ENCODE measurements at regions not wholly inside any gene's neighbourhood (a gene's known extent, or its start where the extent isn't known, plus 50 kb on each side); places are given as distances from the start of the nearest gene placed in this dataset.
"Not testable (repeated sequence)": the region's sequence is repeated elsewhere in the genome, so short reads cannot be mapped to it uniquely, and the experiment has no call there.

DNA sequence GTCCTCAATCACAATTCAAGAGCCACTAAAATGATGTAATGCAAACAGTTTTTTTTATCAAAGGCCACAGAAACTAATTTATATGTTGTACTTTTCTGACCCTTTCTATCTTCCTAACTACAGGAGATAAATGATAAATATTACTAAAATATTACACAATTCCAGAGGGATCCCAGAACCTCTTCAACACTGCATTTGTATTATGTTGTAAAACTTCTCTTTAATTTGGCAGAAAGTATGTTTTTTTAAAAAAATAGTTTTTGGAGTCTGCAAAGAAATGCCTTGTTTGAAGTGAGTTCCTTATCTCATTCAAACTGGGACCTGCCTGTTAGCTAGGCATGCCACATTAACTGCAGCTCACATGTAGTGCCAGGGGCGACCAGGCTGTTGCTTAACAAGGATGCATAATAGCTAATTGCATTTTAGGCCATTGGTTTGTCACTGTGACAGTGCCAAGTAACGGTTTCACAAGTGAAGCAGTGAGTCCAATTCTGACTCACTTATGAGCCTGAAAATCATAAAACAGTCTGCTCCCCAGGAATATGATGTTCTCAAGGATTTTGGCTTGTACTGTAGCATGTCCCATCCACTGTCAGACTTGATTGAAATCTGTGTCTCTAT, 266.9 kb downstream of the KTN1 start:
- H3K4me3 ChIP-seq (ENCODE audit: low read depth, low read length) = peak overlapping the region; percentile 17; the same call in 1 of the 2 replicates
- peak overlapping the region; percentile 85 for H3K27ac ChIP-seq (ENCODE audit: low read depth, low read length)
- no peaks in the 10 kb centered on the region for H3K36me3 ChIP-seq (ENCODE audit: insufficient read depth, low read length)
- H3K4me1 ChIP-seq (ENCODE audit: control insufficient read depth, insufficient read depth, low read length, unreplicated experiment) = peaks cover 33% of the 10 kb centered on the region
- no peaks in the 10 kb centered on the region for H3K79me2 ChIP-seq (ENCODE audit: control insufficient read depth, insufficient read depth, low read length, unreplicated experiment)
- no peaks in the 10 kb centered on the region for H3K27me3 ChIP-seq (ENCODE audit: insufficient read depth, low read length)
- H2AFZ ChIP-seq (ENCODE audit: low read length, unreplicated experiment) = no peak overlapping the region

DNA sequence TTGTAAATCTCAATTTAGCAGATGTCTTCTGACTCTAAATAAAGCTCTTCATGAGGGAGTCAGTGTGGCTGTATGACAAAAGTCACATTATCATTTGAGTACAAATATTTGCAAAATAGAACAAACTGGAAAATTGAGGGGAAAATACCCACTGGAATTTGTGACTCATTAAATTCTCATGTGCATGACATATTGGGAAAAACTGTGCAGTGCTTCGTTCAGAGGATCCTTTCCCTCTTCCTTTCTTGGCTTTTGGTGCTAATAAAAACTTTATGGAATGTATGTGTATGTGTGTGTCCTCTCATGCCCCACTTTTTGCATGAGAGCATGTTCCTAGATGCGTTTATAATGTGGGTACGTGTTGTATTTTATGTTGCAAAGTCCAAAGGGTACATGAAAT, 267.8 kb downstream of the KTN1 start:
- Histone ChIP-seq H2AFZ (ENCODE audit: low read length, unreplicated experiment) (no peak overlapping the region), H3K27me3 (ENCODE audit: insufficient read depth, low read length) (no peaks in the 10 kb centered on the region), H3K4me3 (ENCODE audit: low read depth, low read length) (no peak overlapping the region; the same call in 1 of the 2 replicates), H3K27ac (ENCODE audit: low read depth, low read length) (peak overlapping the region; percentile 85), H3K36me3 (ENCODE audit: insufficient read depth, low read length) (no peaks in the 10 kb centered on the region), H3K79me2 (ENCODE audit: control insufficient read depth, insufficient read depth, low read length, unreplicated experiment) (no peaks in the 10 kb centered on the region), H3K4me1 (ENCODE audit: control insufficient read depth, insufficient read depth, low read length, unreplicated experiment) (peaks cover 33% of the 10 kb centered on the region)

DNA sequence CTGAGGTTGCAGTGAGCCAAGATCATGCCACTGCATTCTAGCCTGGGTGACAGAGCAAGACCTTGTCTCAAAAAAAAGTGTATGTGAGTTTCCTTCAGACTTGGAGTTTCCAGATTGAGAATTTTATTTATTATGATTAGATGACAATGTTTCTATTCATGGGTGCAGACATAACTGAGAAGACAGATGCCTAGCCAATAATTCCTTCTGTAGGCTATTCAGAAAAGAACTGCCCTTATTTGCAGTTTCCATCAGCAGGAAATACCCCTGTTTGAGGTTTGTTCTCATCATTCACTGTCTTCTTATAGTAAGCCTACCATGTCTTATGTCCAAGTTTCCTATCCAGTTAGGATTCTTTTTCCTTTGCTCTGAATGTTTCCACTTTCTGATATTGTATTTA, 269.0 kb downstream of the KTN1 start:
- Histone ChIP-seq H3K27me3 (ENCODE audit: insufficient read depth, low read length) (no peaks in the 10 kb centered on the region), H3K27ac (ENCODE audit: low read depth, low read length) (no peak overlapping the region), H3K79me2 (ENCODE audit: control insufficient read depth, insufficient read depth, low read length, unreplicated experiment) (no peaks in the 10 kb centered on the region), H3K4me3 (ENCODE audit: low read depth, low read length) (no peak overlapping the region), H3K36me3 (ENCODE audit: insufficient read depth, low read length) (no peaks in the 10 kb centered on the region), H2AFZ (ENCODE audit: low read length, unreplicated experiment) (no peak overlapping the region), H3K4me1 (ENCODE audit: control insufficient read depth, insufficient read depth, low read length, unreplicated experiment) (peaks cover 33% of the 10 kb centered on the region)

DNA sequence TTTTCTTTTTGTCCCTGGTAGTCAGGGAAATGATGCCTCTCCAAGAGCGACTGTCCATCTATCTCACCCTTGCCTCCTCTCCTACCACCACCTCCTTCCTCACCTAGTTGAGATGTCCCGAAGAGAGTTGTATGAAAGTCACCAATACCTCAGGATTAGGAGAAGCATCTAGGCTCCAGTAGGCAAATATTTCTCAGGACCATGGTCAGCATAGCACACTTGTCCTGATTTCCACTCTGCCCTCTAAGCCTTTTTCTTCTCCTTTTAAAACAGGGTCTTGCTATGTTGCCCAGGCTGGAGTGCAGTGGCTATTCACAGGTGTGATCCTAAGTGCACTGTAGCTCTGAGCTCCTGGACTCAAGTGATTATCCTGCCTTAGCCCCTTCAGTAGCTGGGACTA, 268.4 kb upstream of the PELI2 start:
- H3K27ac ChIP-seq (ENCODE audit: low read depth, low read length) = no peak overlapping the region
- H3K4me3 ChIP-seq (ENCODE audit: low read depth, low read length) = no peak overlapping the region
- peaks cover 33% of the 10 kb centered on the region for H3K4me1 ChIP-seq (ENCODE audit: control insufficient read depth, insufficient read depth, low read length, unreplicated experiment)
- H3K36me3 ChIP-seq (ENCODE audit: insufficient read depth, low read length) = no peaks in the 10 kb centered on the region
- H3K79me2 ChIP-seq (ENCODE audit: control insufficient read depth, insufficient read depth, low read length, unreplicated experiment) = no peaks in the 10 kb centered on the region
- H2AFZ ChIP-seq (ENCODE audit: low read length, unreplicated experiment) = no peak overlapping the region
- H3K27me3 ChIP-seq (ENCODE audit: insufficient read depth, low read length) = no peaks in the 10 kb centered on the region

DNA sequence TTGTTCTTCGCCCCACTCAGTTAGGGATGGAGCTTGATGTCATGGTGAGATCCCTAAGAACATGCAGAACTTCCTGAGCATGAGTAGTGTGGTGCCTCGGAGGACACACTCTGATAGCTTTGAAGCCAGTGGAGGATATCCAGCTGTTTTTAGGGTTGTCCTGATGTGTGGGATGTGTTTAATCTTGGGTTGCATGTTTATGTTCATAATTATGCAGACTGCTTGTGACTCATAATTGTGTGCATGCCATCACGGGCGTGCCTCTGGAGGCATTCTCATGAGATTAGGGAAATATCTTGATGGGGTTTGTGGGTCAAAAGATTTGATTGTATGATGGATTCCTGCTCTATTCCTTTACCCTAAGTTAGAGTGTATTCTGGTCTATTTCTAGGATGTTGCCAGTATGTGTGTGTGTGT, 267.4 kb upstream of the PELI2 start:
- Histone ChIP-seq H3K4me3 (ENCODE audit: low read depth, low read length) (no peak overlapping the region), H3K36me3 (ENCODE audit: insufficient read depth, low read length) (no peaks in the 10 kb centered on the region), H2AFZ (ENCODE audit: low read length, unreplicated experiment) (peak overlapping the region; percentile 42), H3K27ac (ENCODE audit: low read depth, low read length) (no peak overlapping the region), H3K79me2 (ENCODE audit: control insufficient read depth, insufficient read depth, low read length, unreplicated experiment) (no peaks in the 10 kb centered on the region), H3K27me3 (ENCODE audit: insufficient read depth, low read length) (no peaks in the 10 kb centered on the region), H3K4me1 (ENCODE audit: control insufficient read depth, insufficient read depth, low read length, unreplicated experiment) (peaks cover 33% of the 10 kb centered on the region)

DNA sequence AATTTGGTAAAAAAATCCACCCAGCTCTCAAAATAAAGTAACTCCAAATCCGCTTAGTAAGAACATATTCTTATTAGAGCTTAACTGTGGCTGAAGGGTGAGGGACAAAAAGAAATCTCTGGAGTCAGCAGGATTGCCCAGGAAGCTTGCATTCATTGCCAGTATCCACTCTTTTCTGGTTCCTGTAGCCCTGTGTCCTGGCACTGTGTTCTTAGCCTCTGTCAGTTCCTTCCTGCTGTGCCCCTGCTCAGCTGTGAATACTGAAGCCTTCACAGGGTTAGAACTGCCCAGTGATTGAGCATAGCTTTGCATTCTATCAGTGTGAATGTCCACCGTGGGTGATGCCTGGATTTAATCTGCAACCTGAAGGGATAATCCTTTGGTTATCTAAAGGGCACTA, 266.9 kb upstream of the PELI2 start:
- H3K27ac ChIP-seq (ENCODE audit: low read depth, low read length) = no peak overlapping the region
- H3K4me3 ChIP-seq (ENCODE audit: low read depth, low read length) = no peak overlapping the region
- H2AFZ ChIP-seq (ENCODE audit: low read length, unreplicated experiment) = peak overlapping the region; percentile 42
- no peaks in the 10 kb centered on the region for H3K27me3 ChIP-seq (ENCODE audit: insufficient read depth, low read length)
- no peaks in the 10 kb centered on the region for H3K36me3 ChIP-seq (ENCODE audit: insufficient read depth, low read length)
- H3K4me1 ChIP-seq (ENCODE audit: control insufficient read depth, insufficient read depth, low read length, unreplicated experiment) = peaks cover 33% of the 10 kb centered on the region
- H3K79me2 ChIP-seq (ENCODE audit: control insufficient read depth, insufficient read depth, low read length, unreplicated experiment) = no peaks in the 10 kb centered on the region

DNA sequence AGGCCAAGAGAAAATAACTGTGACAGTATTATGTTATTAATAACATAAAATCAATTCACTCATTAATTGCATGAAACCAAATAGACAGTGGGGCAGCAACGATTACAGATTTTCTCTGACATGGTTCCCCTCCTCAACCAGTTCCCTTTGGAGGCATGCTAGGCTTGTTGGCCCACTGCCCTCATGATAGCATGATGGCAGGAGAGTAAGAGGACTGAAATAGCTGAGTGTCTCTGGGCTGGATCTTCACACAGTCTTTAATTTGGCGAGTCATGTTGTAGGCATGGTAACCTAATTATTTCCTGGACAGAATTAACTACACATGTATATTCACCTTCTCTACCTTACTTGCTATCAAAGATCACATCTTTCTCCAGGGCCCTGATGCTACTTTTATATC, 266.2 kb upstream of the PELI2 start:
- no peak overlapping the region for H3K27ac ChIP-seq (ENCODE audit: low read depth, low read length)
- no peak overlapping the region for H2AFZ ChIP-seq (ENCODE audit: low read length, unreplicated experiment)
- H3K4me1 ChIP-seq (ENCODE audit: control insufficient read depth, insufficient read depth, low read length, unreplicated experiment) = peaks cover 26% of the 10 kb centered on the region
- H3K79me2 ChIP-seq (ENCODE audit: control insufficient read depth, insufficient read depth, low read length, unreplicated experiment) = no peaks in the 10 kb centered on the region
- no peaks in the 10 kb centered on the region for H3K36me3 ChIP-seq (ENCODE audit: insufficient read depth, low read length)
- no peak overlapping the region for H3K4me3 ChIP-seq (ENCODE audit: low read depth, low read length)
- H3K27me3 ChIP-seq (ENCODE audit: insufficient read depth, low read length) = no peaks in the 10 kb centered on the region

DNA sequence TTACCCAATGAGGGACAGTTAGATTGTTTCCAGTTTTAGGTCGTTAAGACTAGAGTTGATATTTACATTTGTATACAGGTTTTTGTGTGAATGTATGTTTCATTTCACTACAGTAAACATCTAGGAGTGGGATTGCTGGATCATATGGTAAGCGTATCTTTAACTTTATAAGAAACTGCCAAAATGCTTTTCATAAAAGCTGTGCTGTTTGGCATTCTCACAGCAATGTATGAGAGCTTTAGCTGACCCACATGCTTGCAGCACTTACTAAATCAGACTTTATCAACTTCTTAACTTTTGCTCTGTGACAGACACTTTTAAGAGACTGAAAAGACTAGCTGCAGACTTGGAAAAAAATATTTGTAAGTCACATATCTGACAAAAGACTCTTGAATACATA, 262.5 kb upstream of the PELI2 start:
- no peak overlapping the region for H3K27ac ChIP-seq (ENCODE audit: low read depth, low read length)
- H3K4me3 ChIP-seq (ENCODE audit: low read depth, low read length) = no peak overlapping the region

DNA sequence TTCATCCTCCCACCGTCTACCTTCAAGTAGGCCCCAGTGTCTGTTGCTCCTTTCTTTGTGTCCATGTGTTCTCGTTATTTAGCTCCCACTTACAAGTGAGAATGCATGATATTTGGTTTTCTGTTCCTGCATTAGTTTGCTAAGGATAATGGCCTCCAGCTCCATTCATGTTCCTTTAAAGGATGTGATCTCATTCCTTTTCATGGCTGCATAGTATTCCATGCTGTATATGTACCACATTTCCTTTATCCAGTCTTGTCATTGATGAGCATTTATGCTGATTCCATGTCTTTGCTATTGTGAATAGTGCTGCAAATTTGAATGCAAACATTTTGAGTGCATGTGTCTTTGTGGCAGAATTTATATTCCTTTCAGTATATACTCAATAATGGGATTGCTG, 259.6 kb upstream of the PELI2 start:
- H3K27ac ChIP-seq (ENCODE audit: low read depth, low read length) = no peak overlapping the region
- H3K79me2 ChIP-seq (ENCODE audit: control insufficient read depth, insufficient read depth, low read length, unreplicated experiment) = no peaks in the 10 kb centered on the region
- no peak overlapping the region for H3K4me3 ChIP-seq (ENCODE audit: low read depth, low read length)
- no peaks in the 10 kb centered on the region for H3K4me1 ChIP-seq (ENCODE audit: control insufficient read depth, insufficient read depth, low read length, unreplicated experiment)
- H2AFZ ChIP-seq (ENCODE audit: low read length, unreplicated experiment) = no peak overlapping the region
- H3K36me3 ChIP-seq (ENCODE audit: insufficient read depth, low read length) = no peaks in the 10 kb centered on the region
- H3K27me3 ChIP-seq (ENCODE audit: insufficient read depth, low read length) = no peaks in the 10 kb centered on the region

More for the DNA sequence above, 262.5 kb upstream of the PELI2 start:
- Histone ChIP-seq H3K79me2 (ENCODE audit: control insufficient read depth, insufficient read depth, low read length, unreplicated experiment) (no peaks in the 10 kb centered on the region), H3K4me1 (ENCODE audit: control insufficient read depth, insufficient read depth, low read length, unreplicated experiment) (peaks cover 8% of the 10 kb centered on the region), H3K36me3 (ENCODE audit: insufficient read depth, low read length) (no peaks in the 10 kb centered on the region), H2AFZ (ENCODE audit: low read length, unreplicated experiment) (no peak overlapping the region), H3K27me3 (ENCODE audit: insufficient read depth, low read length) (no peaks in the 10 kb centered on the region)

DNA sequence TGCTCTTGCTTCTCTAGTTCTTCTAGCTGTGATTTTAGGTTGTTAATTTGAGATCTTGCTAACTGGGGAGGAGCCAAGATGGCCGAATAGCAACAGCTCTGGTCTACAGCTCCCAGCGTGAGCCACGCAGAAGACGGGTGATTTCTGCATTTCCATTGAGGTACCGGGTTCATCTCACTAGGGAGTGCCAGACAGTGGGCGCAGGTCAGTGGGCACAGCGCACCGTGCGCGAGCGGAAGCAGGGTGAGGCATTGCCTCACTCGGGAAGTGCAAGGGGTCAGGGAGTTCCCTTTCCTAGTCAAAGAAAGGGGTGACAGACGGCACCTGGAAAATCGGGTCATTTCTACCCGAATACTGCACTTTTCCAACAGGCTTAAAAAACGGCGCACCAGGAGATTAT, 256.6 kb upstream of the PELI2 start:
- H3K4me1 ChIP-seq (ENCODE audit: control insufficient read depth, insufficient read depth, low read length, unreplicated experiment); H3K27ac ChIP-seq (ENCODE audit: low read depth, low read length); H3K36me3 ChIP-seq (ENCODE audit: insufficient read depth, low read length); H3K4me3 ChIP-seq (ENCODE audit: low read depth, low read length); H3K27me3 ChIP-seq (ENCODE audit: insufficient read depth, low read length); H3K79me2 ChIP-seq (ENCODE audit: control insufficient read depth, insufficient read depth, low read length, unreplicated experiment); H2AFZ ChIP-seq (ENCODE audit: low read length, unreplicated experiment): not testable (repeated sequence)

DNA sequence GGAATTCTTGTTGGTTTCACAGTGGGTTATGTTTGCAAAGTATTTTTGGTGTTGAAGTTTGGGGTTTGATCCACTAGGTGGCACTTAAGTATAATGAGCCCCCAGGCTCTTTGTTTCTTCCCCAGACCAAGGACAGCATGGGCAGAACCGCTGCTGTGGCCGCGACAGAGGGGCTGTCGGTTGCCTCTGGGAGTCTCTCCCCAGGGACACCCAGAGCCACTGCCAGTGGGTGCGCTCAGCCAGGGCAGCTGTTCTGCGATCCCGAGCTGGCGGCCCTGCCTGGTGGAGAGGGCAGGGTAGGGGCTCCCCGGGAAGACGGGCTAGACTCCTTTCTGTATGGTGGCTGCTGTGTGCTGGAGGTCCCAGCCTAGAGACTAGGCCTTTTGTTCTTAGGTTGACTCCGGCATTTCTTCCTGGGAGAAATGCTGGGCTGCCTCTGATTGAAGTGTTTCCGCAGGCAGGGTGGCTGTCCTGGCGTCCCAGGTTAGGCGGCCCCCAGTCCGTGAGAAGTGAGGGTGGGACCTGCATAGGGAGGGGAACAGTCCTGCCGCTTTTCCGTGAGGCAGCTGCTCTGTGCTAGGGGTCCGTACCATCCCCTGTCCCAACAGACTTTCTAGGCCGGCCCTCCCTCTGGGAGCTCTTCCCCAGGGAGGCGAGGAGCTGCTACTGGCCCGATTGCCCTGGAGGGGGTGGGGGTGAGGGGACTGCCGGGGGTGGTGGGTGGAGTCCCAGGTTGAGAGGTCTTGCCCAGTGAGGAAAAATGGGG, 253.1 kb upstream of the PELI2 start:
- no peaks in the 10 kb centered on the region for H3K27me3 ChIP-seq (ENCODE audit: insufficient read depth, low read length)
- no peak overlapping the region for H2AFZ ChIP-seq (ENCODE audit: low read length, unreplicated experiment)
- no peaks in the 10 kb centered on the region for H3K79me2 ChIP-seq (ENCODE audit: control insufficient read depth, insufficient read depth, low read length, unreplicated experiment)
- no peak overlapping the region for H3K4me3 ChIP-seq (ENCODE audit: low read depth, low read length)
- H3K4me1 ChIP-seq (ENCODE audit: control insufficient read depth, insufficient read depth, low read length, unreplicated experiment) = peaks cover 14% of the 10 kb centered on the region
- H3K36me3 ChIP-seq (ENCODE audit: insufficient read depth, low read length) = no peaks in the 10 kb centered on the region
- no peak overlapping the region for H3K27ac ChIP-seq (ENCODE audit: low read depth, low read length)
